GDM1 (cell line): ENCODE measurements at regions not wholly inside any gene's neighbourhood (a gene's known extent, or its start where the extent isn't known, plus 50 kb on each side); places are given as distances from the start of the nearest gene placed in this dataset.
"Not testable (repeated sequence)": the region's sequence is repeated elsewhere in the genome, so short reads cannot be mapped to it uniquely, and the experiment has no call there.

Experiments used
- DNase-seq: peaks from one replicate; lab custom pipeline; 2025; lab: John Stamatoyannopoulos, UW

- DNase-seq: no peak
These were observed 119.3 kb upstream of the NAA20 start for GRCh38 chr20:19897891-19898290.

- no peak for DNase-seq
These were observed 115.9 kb upstream of the NAA20 start for GRCh38 chr20:19901226-19901625.

- DNase-seq: peak; percentile 52
These were observed 113.9 kb upstream of the NAA20 start for GRCh38 chr20:19903168-19903811.

- DNase-seq: no peak
These were observed 109.7 kb upstream of the NAA20 start for GRCh38 chr20:19907326-19908056.

- DNase-seq: no peak
These were observed 108.6 kb upstream of the NAA20 start for GRCh38 chr20:19908576-19908975.

GRCh38 chr20:19909725-19910124, 107.4 kb upstream of the NAA20 start:
- DNase-seq: no peak

- no peak for DNase-seq
These were observed 105.3 kb upstream of the NAA20 start for GRCh38 chr20:19911810-19912382.

GRCh38 chr20:19913349-19913748, 103.8 kb upstream of the NAA20 start:
- DNase-seq: no peak

GRCh38 chr20:19913927-19914614, 103.1 kb upstream of the NAA20 start:
- no peak for DNase-seq

GRCh38 chr20:19915111-19915798, 101.9 kb upstream of the NAA20 start:
- peak; percentile 45 for DNase-seq

- no peak for DNase-seq
These were observed 100.4 kb upstream of the NAA20 start for GRCh38 chr20:19916531-19917485.

GRCh38 chr20:19918965-19919329, 98.2 kb upstream of the NAA20 start:
- no peak for DNase-seq

GRCh38 chr20:19920381-19921138, 96.6 kb upstream of the NAA20 start:
- no peak for DNase-seq

- no peak for DNase-seq
These were observed 95.8 kb upstream of the NAA20 start for GRCh38 chr20:19921284-19921793.

GRCh38 chr20:19921829-19922228, 95.3 kb upstream of the NAA20 start:
- not testable (repeated sequence) for DNase-seq

- DNase-seq: no peak
These were observed 94.4 kb upstream of the NAA20 start for GRCh38 chr20:19922716-19923115.

GRCh38 chr20:19923762-19924161, 93.4 kb upstream of the NAA20 start:
- DNase-seq: no peak

- no peak for DNase-seq
These were observed 92.9 kb upstream of the NAA20 start for GRCh38 chr20:19924255-19924654.

- DNase-seq: no peak
These were observed 90.6 kb upstream of the NAA20 start for GRCh38 chr20:19926591-19926990.
